ENCODE measurements at regions not wholly inside any gene's neighbourhood (a gene's known extent, or its start where the extent isn't known, plus 50 kb on each side); places are given as distances from the start of the nearest gene placed in this dataset.

- no peak overlapping the region for H3K4me3 Mint-ChIP-seq (ENCODE audit: low read depth)
- DNase-seq (ENCODE audit: low spot score, unreplicated experiment), result no peak
- TF ChIP-seq CTCF (IDR thresholded peaks at IDR 0.05; ENCODE audit: unreplicated experiment), result no peak
- H3K27me3 Mint-ChIP-seq, result no peaks in the 10 kb centered on the region
- peaks cover 8% of the 10 kb centered on the region for H3K9me3 Mint-ChIP-seq (ENCODE audit: low read depth)
- H3K27ac Mint-ChIP-seq, result peak overlapping the region; percentile 5
- peaks cover 25% of the 10 kb centered on the region for H3K4me1 Mint-ChIP-seq (ENCODE audit: low read depth)
- no peaks in the 10 kb centered on the region for H3K36me3 Mint-ChIP-seq (ENCODE audit: insufficient read depth)
Measured at GRCh38 chr1:116833718-116834117, 76.0 kb upstream of the PTGFRN start.

- peaks cover 25% of the 10 kb centered on the region for H3K4me1 Mint-ChIP-seq (ENCODE audit: low read depth)
- no peak for DNase-seq (ENCODE audit: low spot score, unreplicated experiment)
- no peak overlapping the region for H3K27ac Mint-ChIP-seq
- no peaks in the 10 kb centered on the region for H3K36me3 Mint-ChIP-seq (ENCODE audit: insufficient read depth)
- no peaks in the 10 kb centered on the region for H3K27me3 Mint-ChIP-seq
- H3K9me3 Mint-ChIP-seq (ENCODE audit: low read depth), result peaks cover 8% of the 10 kb centered on the region
- H3K4me3 Mint-ChIP-seq (ENCODE audit: low read depth), result no peak overlapping the region
- no peak for TF ChIP-seq CTCF (IDR thresholded peaks at IDR 0.05; ENCODE audit: unreplicated experiment)
Measured at GRCh38 chr1:116834595-116834994, 75.1 kb upstream of the PTGFRN start.

GRCh38 chr1:116835161-116835560 is 74.6 kb upstream of the PTGFRN start:
- H3K4me3 Mint-ChIP-seq (ENCODE audit: low read depth), result no peak overlapping the region
- no peaks in the 10 kb centered on the region for H3K36me3 Mint-ChIP-seq (ENCODE audit: insufficient read depth)
- H3K27ac Mint-ChIP-seq, result no peak overlapping the region
- no peak for TF ChIP-seq CTCF (IDR thresholded peaks at IDR 0.05; ENCODE audit: unreplicated experiment)
- DNase-seq (ENCODE audit: low spot score, unreplicated experiment), result no peak
- peaks cover 8% of the 10 kb centered on the region for H3K9me3 Mint-ChIP-seq (ENCODE audit: low read depth)
- H3K27me3 Mint-ChIP-seq, result no peaks in the 10 kb centered on the region
- peaks cover 25% of the 10 kb centered on the region for H3K4me1 Mint-ChIP-seq (ENCODE audit: low read depth)

GRCh38 chr1:116836099-116836498 is 73.6 kb upstream of the PTGFRN start:
- Mint-ChIP-seq H3K27ac (no peak overlapping the region), H3K9me3 (ENCODE audit: low read depth) (peaks cover 8% of the 10 kb centered on the region), H3K36me3 (ENCODE audit: insufficient read depth) (no peaks in the 10 kb centered on the region), H3K27me3 (no peaks in the 10 kb centered on the region), H3K4me3 (ENCODE audit: low read depth) (no peak overlapping the region), H3K4me1 (ENCODE audit: low read depth) (peaks cover 25% of the 10 kb centered on the region)
- TF ChIP-seq CTCF (IDR thresholded peaks at IDR 0.05; ENCODE audit: unreplicated experiment), result no peak
- no peak for DNase-seq (ENCODE audit: low spot score, unreplicated experiment)

- no peak overlapping the region for H3K27ac Mint-ChIP-seq
- no peak overlapping the region for H3K4me3 Mint-ChIP-seq (ENCODE audit: low read depth)
- H3K36me3 Mint-ChIP-seq (ENCODE audit: insufficient read depth), result no peaks in the 10 kb centered on the region
- DNase-seq (ENCODE audit: low spot score, unreplicated experiment), result no peak
- peaks cover 13% of the 10 kb centered on the region for H3K9me3 Mint-ChIP-seq (ENCODE audit: low read depth)
- peaks cover 2% of the 10 kb centered on the region for H3K4me1 Mint-ChIP-seq (ENCODE audit: low read depth)
- no peaks in the 10 kb centered on the region for H3K27me3 Mint-ChIP-seq
- TF ChIP-seq CTCF (IDR thresholded peaks at IDR 0.05; ENCODE audit: unreplicated experiment), result no peak
Measured at GRCh38 chr1:116841569-116842344, 68.0 kb upstream of the PTGFRN start.
